HG03354 (cell line): ENCODE measurements at regions not wholly inside any gene's neighbourhood (a gene's known extent, or its start where the extent isn't known, plus 50 kb on each side); places are given as distances from the start of the nearest gene placed in this dataset.

Experiments used
- ATAC-seq: cut with Tn5 transposase; IDR thresholded peaks from one replicate; pipeline ENCODE4 v1.9.1; 2021; ENCODE audit warnings: mild to moderate bottlenecking; ENCODE audit not compliant: unreplicated experiment, poor library complexity, severe bottlenecking

GRCh38 chr5:144800169-144800568 lies 629.5 kb downstream of the KCTD16 start:
- ATAC-seq: no peak

DNA sequence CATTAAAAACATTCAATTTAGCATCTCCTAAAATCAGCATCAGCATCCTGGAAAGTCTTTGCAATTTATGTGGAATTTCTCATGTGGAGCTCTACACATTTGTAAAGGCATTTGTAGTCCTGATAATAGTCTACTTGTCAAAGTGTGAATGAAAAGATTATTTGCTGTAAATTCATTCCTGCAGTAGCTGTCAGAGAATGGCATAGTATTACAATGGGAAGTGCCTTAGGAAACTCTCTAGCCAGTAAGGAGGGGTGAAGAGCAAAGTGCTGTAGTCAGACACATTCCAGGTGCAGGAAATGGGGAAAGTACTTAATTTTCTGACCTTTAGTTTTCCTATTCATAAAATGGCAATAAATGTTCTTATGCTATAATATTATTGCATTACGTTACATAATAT lies 627.9 kb downstream of the KCTD16 start:
- ATAC-seq: no peak

DNA sequence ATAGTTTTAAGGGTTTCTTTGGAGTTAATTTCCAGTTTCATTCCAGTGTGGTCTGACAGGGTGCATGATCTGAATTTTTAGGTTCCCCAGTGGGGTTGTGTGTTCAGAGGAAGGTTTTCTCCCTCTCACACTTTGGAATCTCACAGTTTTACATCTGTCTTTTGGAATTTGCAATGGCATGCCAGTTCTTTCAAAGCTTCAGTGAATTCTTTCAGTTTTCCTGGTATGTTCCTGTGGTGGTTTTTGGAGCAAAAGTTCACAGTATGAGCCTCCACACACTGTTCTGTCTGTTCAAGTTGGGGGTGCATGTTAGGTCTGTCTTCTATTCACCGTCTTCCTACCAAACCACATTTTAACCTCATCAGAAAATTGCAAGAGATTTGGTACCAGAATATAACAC lies 624.2 kb downstream of the KCTD16 start:
- ATAC-seq: no peak

DNA sequence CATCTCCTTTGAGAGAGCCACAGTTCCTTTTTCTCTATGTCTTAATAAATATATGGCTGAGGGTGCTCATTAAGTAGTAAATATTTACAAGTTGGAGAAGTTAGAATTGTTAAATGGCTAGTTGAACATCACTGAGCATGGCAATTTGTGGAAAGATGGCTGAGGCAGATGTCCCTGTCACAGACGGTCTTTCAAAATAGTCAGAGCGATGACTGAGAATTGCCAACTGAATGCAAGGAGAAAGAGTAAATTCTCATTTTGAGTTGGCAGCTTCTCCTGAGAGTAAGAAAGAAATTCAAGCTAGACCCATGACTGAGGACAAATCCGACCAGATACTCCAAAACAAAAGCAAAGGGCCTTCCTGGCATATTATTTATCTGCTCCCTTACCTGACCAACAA lies 617.9 kb downstream of the KCTD16 start:
- no peak for ATAC-seq

DNA sequence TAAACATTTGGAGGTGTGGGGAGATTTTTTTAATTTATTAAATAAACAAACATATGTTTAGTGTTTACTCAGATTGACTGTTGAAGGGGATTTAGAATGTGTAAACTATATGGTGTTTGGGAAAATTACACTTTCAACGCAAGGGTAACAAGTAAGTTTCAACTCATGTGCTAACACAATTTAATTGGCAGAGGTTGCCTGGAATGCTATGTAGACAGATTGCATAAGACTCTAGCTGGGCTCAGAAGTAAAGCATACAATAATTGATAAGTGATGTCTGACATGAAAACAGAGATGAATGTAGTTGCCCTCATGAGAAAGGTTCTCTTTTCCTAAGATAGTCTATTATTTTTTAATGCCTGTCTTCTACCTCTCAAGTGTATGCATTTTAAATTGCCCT lies 617.4 kb downstream of the KCTD16 start:
- ATAC-seq: no peak

- ATAC-seq: no peak
Observed at GRCh38 chr5:144779368-144779767, 608.7 kb downstream of the KCTD16 start.

GRCh38 chr5:144778561-144778960 lies 607.9 kb downstream of the KCTD16 start:
- ATAC-seq: no peak

GRCh38 chr5:144774197-144774596 lies 603.5 kb downstream of the KCTD16 start:
- no peak for ATAC-seq

DNA sequence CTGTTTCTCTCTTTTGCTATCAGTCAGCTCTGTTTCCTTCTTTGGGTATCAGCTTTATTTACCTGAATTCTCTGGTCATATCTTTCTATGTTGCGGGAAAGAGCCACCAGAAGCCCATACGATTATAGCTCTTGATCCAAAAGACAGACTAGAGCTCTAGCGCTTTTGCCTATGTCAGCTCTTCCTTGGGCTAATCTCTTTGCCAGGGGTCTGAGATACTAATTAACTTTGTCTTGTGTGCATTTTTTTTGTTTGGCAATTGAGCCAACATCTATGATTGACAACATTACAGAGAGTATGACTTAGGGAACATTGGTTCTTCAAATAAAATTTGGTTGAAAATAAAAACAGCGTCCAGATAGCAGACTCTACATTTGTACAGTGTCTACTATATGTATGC lies 603.0 kb downstream of the KCTD16 start:
- no peak for ATAC-seq

- ATAC-seq: no peak
Observed at GRCh38 chr5:144771802-144772201, 601.1 kb downstream of the KCTD16 start.

DNA sequence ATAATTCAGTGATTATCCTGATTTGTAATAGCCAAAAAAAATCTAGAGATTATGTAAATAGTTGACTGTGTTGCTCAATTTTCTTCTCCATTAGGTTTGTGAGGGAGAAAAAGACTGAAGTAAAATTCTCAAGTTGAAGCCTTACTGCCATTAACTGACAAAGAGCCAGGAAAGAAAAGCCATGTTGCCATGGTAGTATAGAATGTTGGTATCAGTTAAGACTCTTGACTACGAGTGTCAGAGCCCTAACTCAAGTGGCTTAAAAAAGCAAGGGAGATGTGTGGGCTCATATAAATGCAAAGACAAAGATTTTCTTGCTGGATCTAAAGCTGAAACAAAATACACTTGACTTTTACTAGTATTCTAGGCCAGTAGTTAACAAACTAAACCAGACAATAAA lies 571.7 kb downstream of the KCTD16 start:
- ATAC-seq: no peak

DNA sequence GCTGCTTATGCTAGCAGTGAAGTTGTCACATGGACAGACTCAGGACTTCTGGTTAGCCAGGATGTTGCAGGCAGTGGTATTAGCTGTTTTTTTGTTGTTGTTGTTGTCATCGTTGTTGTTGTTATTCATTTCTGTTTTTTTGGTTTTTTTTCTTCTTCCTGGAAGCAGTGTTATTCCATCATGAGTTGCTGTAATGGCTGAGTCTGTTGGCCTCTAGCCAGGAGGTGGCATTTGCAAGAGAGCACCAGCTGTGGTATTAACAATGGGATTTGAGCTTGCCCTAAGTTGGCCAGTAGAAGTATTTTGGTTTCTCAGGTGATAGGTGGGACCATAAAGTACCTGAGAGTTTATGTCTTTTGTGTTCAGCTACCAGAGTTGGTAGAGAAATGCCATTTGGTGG lies 561.1 kb downstream of the KCTD16 start:
- no peak for ATAC-seq

GRCh38 chr5:144712090-144712489 lies 541.4 kb downstream of the KCTD16 start:
- ATAC-seq: peak; percentile 85

DNA sequence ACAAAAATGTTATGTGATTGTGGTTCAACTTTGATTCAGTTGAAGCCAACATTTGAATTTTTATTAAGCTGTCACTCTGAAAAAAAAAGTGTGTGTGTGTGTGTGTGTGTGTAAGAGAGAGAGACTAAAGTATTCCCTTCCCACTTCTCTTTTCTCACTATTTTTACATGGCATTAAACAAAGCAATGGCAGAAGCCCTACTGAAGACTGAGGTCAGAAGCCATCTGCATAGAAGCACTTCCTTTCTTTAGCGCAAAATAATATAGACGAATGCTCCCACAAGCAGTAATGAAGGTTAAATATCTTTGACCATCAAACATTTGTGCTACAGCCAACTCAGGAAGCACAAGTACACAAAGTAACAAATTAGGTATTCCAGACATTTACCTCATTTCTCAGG lies 540.5 kb downstream of the KCTD16 start:
- peak; percentile 22 for ATAC-seq

DNA sequence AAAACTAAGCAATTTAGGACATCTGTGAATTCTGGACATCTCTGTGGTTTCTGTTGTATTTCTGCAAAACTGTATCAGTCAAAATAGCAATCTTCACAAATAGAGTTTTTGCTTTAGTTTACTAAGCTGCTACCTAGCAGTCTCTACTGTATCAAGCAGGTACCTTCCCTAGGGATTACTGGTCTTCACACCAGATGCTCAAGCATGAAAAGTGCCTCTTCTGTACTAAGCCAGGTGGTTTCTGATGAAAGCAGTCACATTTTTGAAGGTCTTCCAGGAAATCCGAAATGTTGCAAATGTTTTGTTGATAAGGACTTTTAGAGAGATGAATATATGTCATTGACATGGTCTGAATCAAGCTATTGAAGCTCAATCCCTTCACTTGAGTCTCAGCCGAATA lies 540.0 kb downstream of the KCTD16 start:
- ATAC-seq: peak; percentile 51

DNA sequence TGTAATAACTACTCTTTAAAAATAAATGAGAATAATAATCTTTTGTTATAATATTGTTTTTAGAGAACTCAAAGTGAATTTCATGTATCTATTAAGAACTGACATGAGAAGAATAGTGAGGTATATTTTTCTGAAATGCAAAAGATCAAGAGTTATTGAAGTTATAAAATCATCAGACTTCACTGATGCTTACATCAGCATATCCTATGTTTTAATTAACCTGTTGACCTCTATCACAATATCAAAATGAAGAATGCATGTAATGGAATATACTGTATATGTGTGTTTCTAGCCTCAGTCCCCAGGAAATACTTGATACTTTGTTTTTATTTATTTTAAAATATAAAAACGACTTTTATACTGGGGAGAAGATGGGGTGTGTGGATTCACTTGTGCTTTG lies 533.1 kb downstream of the KCTD16 start:
- no peak for ATAC-seq

GRCh38 chr5:144698484-144698883 lies 527.8 kb downstream of the KCTD16 start:
- ATAC-seq: no peak

GRCh38 chr5:144697847-144698262 lies 527.2 kb downstream of the KCTD16 start:
- no peak for ATAC-seq

- no peak for ATAC-seq
Observed at GRCh38 chr5:144691936-144692335, 521.3 kb downstream of the KCTD16 start.

DNA sequence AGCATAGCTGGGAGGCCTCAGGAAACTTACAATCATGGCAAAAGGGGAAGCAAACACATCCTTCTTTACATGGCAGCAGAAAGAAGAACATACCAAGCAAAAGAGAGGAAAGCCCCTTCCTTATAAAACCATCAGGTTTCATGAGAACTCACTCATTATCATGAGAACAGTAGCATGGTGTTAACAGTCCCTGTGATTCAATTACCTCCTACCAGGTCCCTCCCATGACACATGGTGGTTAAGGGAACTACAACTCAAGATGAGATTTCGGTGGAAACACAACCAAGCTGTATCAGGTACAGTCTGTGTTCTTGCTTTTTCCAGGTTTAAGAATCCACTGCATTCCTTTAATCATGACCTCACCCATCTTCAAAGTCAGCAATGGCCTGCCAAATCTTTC lies 514.2 kb downstream of the KCTD16 start:
- ATAC-seq: no peak

- ATAC-seq: no peak
Observed at GRCh38 chr5:144680711-144681110, 510.0 kb downstream of the KCTD16 start.

- no peak for ATAC-seq
Observed at GRCh38 chr5:144671066-144671465, 500.4 kb downstream of the KCTD16 start.
